NCI-H146 treated with DMSO at 0.1 percent for 48 hours (cell line): ENCODE measurements at regions not wholly inside any gene's neighbourhood (a gene's known extent, or its start where the extent isn't known, plus 50 kb on each side); places are given as distances from the start of the nearest gene placed in this dataset.

Experiments used
- DNase-seq: peaks from one replicate; lab custom pipeline; 2025; ENCODE audit not compliant: unreplicated experiment; lab: John Stamatoyannopoulos, UW

DNA sequence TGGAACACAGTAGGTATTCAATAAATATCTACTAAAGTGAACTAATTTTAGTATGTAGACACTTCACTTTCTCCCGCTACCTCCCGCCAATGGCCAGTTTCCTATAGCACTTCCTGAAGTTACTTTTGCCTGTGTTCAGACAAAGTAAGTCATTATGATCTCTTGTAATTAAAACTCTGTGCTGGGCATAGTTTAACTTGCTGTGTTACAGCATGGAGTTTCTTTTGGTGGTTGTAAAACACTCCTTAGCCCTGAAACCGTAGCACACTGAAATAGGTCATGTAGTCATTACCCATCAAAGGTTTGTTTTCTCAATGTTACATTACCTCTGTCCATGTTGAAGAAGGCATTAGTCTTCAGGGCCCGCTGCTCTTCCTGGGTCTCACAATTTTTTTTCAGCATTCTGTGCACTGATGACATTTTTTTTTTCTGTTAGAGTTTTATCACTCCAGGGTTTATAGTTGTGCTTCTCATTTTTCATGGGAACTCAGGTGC lies 54.0 kb upstream of the CENPW start:
- no peak for DNase-seq
